Dedifferentiated amniotic fluid mesenchymal stem cell (primary cell): ENCODE measurements at regions not wholly inside any gene's neighbourhood (a gene's known extent, or its start where the extent isn't known, plus 50 kb on each side); places are given as distances from the start of the nearest gene placed in this dataset.

Source experiments
- DNase-seq: peaks from one replicate; pipeline ENCODE4 v3.0.0-alpha.2; 2016; ENCODE audit errors: extremely low spot score

DNA sequence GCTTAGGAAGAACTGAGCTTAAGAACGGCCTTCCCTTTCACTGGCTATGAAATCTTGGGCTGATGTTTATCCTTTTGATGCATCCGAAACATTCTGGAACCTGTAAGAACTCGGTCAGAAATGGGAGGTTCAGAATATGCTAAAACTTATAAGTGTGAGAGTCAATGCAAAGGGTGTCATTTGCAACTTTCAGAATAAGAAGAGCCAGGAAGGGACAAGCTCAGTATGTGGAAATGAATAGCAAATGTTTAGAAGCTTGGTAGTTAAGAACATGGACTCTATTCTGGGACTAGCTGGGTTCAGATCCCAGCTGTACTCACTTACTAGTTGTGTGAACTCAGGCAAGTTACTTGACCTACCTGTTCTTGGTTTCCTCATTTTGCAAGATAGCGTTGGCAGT lies 234.1 kb downstream of the OMA1 start:
- DNase-seq, result no peak

DNA sequence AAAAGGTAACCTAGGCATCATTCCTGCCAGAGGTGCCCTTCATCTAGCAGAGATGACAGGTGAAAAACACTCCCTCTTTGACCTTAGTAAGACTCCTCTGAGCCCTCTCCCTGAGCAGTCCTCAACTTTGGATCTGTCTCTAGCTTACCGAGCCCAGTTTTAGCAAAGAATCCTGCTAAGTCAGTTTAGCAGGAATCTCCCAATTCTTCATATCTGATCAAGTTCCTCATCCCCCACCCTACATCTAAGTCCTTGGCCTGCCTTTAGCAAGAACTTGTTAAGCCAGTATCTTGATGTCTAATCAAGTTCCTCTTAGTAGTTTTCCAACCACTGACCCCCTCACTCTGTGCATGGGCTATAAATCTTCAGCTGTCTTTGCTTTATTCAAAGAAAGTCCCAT lies 235.6 kb downstream of the OMA1 start:
- no peak for DNase-seq

DNA sequence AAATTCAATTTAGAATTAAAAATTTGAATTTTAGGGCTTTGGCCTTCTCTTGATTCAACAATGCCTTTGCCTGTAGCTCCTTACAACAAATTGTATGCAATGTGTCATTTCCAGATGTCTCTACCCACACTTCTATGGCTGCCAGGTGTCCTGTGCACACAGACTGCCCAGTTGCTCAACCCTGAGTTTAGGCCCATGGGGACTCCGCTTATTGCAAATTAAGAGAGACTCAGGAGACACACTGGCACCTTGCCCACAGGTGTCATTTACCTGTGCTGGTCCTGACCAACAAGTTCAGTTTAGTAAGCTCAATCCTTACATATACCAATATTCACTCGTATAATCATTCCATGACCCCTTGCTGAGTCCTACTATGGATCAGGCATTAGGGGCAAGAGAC lies 236.1 kb downstream of the OMA1 start:
- DNase-seq, result no peak

DNA sequence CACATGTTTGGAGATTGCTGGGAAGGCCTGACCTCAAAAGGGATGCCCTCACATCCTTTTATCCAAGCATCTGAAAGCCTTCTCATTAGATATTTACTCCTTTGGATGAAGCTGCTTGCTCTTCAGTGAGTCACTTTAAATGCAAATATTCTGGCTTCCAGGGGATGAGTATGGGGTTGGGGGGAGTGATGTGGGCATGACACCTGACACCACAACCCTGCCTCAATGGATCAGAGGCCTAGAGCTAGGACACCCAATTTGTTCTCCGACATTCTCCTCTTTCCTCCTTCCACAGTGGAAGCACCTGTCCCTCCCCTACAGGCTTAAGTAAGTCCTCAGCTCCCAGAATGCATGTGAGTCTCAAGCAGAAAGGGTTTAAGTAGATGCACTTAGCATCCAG lies 238.3 kb downstream of the OMA1 start:
- no peak for DNase-seq

DNA sequence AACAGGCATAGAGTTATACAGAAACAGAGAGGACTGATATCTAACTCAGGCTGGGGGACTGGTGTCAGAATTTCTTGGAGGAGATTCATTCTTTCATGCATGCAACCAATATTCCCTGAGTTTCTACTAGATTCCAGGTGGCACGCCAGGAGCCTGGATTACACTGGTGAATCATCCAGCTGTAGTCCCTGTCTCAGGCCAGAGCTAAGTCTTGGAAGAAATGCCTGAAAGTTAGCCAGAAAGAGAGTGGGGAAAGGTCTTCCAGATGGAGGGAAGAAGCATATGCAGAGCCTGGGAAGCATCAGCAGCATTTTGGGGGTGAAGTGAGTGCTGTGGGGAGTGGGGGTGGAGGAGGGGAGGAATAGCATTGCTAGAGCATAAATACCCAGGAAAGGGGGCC lies 239.1 kb downstream of the OMA1 start:
- no peak for DNase-seq

DNA sequence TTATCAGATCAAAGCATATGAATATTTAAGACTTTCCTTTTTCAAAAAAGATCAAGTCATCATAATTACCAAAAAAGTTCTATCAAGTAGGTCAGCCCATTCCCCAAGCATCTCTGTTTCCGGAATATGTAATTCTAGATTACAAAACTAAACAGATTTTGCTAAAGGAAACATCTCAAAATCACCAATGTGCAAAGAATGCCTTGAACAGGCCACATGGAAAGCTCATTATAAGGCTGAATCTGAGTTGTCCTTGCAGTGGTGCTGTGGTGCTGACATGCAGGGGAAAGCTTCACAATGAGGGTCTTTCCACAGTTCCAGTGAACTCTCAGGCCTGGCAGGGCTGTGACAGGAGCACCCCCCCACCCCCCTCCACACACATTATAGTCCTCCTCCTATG lies 240.9 kb downstream of the OMA1 start:
- no peak for DNase-seq

DNA sequence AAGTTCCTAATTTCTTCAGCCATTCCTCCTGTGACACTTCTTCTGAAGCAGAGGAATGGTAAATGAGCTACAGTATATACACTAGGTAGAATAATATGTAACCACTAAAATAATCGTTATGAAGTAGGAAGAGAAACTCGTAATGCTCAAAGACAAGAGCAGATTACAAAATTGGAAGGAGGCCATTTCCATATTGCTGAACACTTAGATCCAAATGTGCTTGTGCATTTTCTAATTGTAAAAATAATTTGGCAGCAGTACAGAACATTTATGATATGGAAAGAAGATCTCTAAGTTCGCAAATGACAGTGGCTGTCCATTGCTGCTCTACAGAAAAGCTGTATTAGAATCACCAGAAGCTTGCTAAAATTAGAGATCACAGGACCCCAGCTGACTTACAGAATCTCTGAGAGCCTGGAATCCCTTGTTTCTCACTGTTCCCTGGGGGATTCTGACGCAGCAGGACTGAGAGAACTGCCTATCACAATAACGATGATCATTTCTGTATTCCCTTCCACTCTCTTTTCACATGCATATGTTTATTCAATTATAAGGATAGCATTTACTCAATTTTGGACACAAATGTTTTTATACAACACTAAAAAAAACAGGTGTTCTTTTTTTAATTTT lies 242.1 kb downstream of the OMA1 start:
- no peak for DNase-seq

DNA sequence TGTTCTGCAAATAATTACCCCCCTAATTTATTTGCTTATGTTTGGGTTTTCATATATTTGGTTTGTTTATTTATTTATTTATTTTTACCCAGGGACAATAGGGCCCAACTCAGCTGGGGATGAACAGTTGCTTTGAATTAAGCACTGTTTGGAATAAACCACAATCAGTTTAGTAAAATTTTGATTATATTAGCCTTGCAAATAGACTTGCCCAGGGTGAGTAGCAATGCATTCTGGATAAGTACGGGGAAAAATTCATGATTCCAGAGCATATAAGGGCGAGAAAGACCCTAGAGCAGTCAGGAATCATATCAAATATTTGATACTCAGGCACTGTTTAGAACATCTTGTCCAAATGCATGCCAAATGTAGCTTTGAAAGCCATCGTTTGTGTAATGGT lies 242.7 kb downstream of the OMA1 start:
- DNase-seq, result no peak

DNA sequence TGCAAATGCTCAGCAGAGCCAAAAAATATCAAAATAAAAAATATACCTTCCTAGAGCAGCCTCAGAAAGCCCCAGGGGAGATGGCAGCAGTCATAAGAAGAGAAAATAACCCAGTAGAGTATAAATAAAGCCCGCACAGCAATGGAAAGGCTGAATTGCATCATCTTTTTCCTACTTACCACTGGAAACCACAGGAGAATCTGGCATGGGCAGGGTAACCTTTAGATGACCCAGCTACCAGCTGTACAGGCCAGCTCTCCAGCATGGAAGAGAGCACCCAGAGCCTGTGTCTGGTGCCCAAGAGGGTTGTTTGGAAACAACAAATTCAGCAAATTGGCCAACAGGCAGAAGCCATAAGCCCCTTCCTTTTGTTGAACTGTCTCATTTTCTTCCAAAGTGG lies 253.1 kb downstream of the OMA1 start:
- DNase-seq, result no peak

DNA sequence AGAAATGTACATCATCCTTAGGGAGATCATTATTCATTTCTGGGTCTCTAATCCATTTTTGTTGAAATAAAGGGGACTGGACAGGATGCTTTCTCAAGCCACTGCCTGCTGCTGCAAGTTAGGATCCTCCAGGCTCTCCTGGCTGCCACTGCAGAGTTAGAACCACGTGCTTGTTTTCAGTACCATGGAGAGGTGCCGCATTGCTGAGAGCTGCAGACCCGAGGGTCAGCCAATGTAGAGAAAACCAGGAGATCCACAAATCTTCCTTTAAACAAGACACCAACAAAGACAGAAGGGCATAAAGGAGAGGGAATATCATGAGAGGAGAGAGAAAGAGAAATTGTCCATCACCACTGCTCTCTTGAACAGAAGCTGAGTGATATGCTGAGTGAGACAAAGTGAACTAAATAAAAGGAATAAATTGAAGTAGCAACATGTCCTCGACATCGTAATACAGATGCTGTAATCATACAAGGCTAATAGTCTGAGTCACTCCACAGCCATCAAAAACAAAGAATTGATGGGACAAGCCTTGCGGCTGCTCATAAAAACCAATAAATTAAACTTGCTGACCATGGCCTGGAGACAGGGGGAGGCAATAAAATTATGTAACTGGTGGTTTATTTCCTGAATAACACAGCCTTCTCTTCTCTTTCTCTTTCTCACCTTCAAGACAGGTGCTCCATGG lies 255.7 kb downstream of the OMA1 start:
- no peak for DNase-seq

DNA sequence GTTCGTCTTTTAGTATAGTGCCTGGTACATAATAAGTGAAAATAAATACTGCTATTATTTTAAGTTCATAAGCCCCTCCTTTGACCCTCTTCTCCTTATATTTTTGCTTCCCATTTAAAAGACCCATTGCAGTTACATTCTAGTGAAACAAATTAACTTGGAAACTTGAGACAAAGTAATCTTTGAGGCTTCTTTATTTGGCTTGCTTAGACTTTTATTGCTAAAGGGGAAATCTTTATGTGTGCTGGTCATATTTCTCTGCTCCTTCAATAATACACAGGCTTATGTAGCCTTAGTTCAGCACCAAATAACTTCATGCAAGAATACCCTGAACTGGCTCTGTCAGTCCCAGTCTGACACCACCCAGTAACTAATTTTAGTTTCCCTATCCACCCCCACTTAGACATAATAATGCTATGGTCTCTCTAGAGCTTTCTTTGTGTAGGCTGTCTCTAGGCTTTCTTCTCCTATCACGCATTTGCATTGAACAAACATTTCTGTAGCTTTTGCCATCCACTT lies 257.8 kb downstream of the OMA1 start:
- no peak for DNase-seq

DNA sequence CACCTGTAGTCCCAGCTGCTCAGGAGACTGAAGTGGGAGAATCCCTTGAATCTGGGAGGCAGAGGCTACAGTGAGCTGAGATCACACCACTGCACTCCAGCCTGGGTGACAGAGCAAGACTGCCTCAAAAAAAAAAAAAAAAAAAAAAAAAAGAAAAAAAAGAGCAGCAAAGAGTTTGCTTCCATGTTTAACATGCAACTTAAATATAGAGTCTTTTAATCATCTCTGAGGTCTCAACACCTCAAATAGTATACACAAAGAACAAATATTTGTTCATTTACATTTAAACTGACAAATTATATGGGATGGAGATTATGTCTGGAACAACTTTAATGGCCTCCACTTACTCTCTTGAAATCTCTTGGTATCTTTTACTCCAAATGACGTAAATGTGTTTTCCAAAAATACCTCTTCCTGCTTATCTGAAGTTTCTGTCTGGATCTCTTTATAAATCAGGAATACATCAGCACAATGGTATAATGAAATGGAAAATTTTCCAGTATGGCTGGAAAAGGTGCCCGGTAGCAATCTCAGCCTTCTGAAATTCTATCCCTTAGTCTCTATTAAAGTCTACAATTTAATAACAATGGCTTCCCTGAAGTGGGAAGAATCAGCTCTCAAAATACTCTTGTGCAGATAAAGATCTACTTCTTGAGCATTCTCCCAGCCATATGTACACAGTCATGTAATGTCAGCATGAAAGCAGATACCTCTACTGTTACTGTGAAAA lies 258.5 kb downstream of the OMA1 start:
- DNase-seq, result no peak

DNA sequence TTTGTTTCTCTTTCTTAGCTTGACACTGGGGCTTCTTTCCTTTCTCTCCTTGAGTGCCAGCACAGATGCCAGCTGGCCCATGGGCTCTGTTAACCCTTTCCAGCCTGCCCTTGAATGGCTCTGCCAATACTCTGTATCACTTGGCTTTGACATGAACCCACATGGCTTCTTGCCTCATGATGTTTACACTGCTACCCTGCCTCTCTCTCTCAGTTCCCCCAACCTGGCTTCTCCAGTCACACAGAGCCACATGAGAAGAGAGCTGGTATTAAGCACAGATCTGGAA lies 262.4 kb downstream of the OMA1 start:
- DNase-seq, result no peak

DNA sequence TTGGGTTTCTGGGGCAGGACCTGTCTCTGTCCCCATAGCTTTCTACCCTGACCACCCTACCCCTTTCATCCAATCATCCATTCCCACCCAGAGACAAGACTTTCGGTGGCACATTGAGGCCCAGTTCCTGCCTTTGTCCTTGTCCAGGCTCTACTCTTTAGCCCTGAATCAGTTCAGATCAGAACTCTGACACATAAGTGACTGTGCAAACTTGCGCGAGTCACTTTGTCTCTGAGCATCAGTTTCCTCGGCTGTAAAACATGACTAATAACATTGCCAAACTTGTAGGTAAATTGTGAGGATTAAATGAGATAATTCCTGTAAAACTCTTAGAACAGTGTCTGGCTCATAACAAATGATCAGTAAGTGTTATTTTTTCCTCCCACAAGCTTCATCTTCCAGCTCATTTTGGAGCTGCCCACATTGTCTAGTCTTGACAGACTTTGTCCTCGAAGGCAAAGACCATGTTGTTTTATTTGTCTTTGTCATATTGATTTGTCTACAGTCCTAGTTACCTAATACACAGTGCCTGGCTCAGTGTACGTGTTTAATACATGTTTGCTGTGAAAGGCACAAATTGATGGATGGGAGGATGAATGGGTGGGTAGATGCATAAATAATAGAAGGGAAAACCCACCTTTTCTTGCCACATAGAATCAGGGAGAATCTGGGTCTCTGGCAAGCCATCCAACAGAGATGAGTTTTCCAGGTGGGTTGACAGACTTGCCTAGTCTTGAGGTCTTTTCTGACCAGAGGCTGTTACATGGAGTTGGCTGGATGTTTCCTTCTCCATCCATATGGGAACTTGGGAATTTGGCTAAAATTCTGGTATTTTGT lies 262.9 kb downstream of the OMA1 start:
- no peak for DNase-seq

DNA sequence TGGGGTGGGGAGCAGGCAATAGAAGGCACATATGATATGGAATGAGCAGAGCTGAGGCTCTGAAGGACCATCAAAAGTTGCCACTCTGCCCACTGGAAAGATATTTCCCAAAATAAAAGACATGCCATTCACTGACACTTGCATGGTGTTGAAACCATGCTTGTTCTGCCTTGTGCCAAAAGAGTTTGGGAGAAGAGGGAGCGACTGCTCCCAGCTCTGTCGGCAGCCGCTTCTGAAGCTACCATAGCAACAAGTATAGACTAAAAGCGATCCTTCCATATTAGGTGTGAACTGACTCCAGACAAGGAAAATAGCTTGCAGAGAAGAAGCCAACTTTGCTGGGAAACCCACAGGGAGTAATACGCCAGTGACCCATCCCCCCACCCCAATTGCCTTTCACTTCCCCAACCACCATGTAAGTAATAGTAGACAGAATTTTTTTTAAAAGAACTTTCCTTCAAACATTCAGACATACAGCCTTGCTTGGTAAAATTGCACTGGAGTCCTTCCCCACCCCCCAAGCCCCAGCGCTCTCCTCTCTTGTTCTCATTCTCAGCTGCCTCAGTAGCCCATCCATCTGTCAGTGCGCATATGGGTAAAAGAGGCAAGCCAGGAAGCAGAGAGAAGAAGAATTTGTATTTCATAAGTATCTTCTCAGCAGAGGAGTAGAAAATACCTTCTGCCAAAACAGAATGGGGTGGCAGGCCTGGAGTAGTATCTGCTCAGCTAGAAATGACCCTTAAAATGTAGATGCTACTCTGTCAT lies 263.7 kb downstream of the OMA1 start:
- DNase-seq, result no peak

DNA sequence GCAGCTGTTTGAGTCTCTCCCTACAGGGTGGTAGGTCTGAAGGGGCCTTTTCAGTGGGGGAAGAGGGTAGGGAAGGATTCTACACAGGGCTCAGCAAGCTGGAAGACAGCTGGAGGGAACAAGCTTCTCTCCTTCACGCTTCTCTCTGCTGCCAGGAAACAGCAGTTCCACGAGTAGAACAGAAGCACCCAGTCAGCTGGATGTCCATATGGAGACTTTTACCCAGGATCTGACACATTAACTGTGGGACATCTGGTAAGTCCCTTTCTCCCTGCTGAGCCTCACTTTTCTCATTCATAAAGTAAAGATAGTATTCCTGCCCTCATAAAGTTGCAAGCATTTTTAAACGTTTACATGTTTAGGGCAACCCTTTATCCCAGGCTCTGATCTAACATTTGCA lies 280.3 kb downstream of the OMA1 start:
- DNase-seq, result no peak

DNA sequence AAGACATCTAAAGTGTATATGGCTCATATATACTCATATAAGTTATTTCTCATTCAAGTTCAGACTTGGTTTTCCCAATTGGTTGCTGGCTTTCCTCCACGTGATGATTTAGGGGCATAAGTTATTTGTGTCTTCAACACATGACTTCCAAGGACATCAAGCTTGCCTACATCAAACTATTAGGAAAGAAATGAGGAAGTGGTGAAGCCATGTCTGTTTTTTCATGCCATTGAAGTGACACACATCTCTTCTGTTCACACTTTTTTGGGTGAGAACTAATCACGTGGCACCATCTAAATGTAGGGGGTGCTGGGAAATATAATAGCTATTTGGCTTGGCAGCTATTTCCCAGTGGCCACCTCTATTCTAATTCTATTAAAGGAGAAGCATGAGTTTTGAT lies 282.1 kb downstream of the OMA1 start:
- no peak for DNase-seq

DNA sequence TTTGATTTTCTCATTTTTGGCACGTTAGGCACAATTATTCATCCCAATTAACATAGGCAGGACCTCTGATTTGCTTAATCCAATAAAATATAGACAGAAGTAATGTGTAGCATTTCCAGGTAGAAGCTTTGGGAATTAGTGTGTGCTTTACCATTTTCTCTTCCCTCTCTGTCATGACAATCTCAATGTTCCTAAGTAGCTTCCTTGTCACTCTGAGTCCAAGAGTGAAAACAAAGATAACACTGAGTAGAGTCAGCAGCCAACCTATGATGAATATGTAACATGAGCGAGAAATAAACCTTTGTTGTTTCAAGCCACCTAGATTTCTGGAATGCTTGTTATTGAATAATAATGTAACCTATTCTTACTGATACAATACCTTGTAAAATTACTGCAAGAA lies 283.8 kb downstream of the OMA1 start:
- no peak for DNase-seq

DNA sequence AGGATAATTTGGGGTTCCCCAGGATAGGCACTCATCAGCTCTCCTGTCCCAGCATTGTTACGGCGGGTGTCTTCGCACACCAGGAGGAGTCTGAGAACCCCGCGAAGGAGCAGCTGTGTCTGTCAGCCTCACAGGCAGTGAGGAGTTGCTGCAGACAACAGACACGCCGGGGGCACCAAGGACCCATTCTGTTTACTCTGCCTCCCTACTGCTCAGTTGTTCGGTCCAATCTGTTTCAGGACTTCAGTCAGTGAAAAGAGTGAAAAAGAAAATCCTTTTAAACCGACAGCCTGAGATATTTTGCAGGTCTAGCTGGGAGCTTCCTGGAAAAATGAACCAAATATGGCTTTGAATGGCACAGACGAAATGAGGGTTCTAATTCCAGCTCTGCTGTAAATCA lies 288.4 kb downstream of the OMA1 start:
- no peak for DNase-seq

DNA sequence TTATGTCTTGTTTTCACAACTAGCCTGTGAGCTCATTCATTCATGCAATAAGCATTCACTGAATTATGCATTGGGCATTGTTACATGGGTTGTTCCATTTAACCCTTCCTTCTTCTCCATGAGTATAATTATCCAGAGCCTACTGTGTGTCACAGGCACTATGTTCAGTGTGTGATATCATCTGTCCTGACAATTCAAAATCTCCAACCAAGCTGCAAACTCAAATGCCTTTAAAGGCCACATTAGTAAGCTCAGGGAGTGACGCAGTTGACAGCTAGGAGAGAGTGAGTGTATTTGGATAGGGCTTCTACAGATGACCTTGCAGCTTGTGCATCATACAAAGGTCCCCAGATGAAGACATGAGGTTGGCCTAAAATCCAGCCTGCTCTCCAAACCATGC lies 289.5 kb downstream of the OMA1 start:
- no peak for DNase-seq

DNA sequence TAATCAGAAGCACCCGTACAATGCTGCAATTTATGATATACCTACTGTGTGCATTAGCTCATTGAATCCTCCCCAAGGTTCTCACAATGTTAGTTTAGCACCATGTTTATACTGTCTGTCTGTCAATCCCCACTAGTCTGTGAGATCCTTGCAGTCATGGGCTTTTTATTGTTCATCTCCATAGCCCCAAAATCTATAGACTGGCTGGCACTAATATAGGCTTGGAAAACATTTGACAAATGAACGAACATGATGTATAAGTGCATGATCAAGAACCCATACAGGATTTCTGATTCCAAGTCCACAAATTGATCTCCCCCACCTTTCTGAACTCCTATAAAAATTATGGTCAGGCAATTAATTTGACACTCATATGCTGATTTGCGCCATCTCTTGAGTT lies 290.0 kb downstream of the OMA1 start:
- DNase-seq, result no peak

DNA sequence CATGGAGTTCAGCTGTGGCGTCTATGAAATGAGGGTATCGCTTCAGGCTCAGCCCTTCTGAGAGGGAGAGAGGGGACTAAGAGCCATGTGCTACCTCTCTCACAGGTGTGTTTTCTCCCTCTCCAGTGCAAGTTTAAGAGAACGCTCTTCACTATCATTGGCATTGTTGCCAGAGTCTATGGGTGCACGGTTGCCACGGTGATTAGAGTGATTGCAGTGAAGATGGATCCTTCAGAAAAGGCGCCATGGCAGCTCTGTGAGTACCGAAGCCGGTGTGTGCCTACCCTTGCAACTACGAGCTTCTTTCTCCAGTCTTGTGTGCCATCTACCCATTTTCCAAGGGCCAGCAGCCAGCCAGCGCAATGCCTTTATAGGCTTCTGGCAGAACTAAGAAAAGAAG lies 290.5 kb downstream of the OMA1 start:
- no peak for DNase-seq
